ENCODE measurements at regions not wholly inside any gene's neighbourhood (a gene's known extent, or its start where the extent isn't known, plus 50 kb on each side); places are given as distances from the start of the nearest gene placed in this dataset.

DNA sequence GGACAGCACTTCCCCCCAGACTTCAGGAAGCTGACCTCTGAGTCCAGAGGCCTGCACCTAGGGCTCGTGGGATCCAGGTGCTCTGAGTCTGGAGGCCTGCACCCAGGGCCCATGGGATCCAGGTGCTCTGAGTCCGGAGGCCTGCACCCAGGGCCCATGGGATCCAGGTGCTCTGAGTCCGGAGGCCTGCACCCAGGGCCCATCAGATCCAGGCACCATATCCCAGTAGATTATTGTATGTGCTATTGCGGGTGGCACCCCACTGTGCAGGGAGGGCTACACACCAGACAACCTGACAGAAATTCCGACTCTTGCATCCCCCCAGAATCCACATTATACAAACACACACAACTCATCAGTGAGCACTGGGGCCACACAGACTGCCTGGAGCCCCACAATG is 515.2 kb downstream of the EIPR1 start:
- no peak overlapping the region for H3K9ac ChIP-seq (ENCODE audit: low read length in 5 of 5)
- peaks cover 0 to 4% (median 0%) of the 10 kb centered on the region in 5 donors for H3K27me3 ChIP-seq (ENCODE audit: control insufficient read depth in 5 of 5, insufficient read depth in 4 of 5, low read length in 5 of 5)
- H3K4me1 ChIP-seq (ENCODE audit: control insufficient read depth in 5 of 5, insufficient read depth in 5 of 5, low read length in 5 of 5), result no peaks in the 10 kb centered on the region
- H3K27ac ChIP-seq (ENCODE audit: low read depth, low read length), result no peak overlapping the region
- H3K4me3 ChIP-seq (ENCODE audit: low read depth in 1 of 5, low read length in 5 of 5), result no peak overlapping the region
- H3K36me3 ChIP-seq (ENCODE audit: control insufficient read depth in 5 of 5, insufficient read depth in 5 of 5, low read length in 5 of 5), result no peaks in the 10 kb centered on the region
- H3K9me3 ChIP-seq (ENCODE audit: control insufficient read depth in 5 of 5, low read length in 5 of 5), result no peaks in the 10 kb centered on the region

DNA sequence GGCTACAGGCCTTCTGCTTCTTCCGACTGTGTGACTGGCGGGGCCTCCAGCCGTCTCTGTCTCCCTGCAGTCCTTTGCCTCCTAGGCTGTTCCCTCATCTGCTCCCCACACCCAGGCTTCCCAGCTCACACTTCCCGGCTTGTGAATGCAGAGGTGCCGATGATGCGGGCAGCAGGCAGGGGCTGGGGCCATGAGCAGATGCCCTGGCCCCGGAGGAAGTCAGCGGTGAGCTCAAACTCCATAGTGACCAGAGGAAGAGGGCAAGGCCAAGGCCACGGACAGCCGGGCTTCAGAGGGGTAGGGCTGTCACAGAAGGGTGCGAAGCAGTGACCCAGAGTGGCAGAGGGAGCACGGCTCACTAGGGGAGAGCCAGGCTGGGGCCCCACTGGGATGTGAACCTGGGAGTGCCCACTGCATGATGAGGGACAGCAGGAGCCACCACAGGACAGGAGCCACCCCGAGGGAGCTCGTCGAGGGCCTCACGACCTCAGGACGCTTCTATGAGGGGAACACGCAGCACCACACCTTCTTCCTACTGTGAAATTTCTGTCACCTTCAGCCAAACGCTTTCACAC is 515.9 kb downstream of the EIPR1 start:
- Histone ChIP-seq H3K9ac (ENCODE audit: low read length in 5 of 5) (no peak overlapping the region), H3K4me3 (ENCODE audit: low read depth in 1 of 5, low read length in 5 of 5) (no peak overlapping the region), H3K4me1 (ENCODE audit: control insufficient read depth in 5 of 5, insufficient read depth in 5 of 5, low read length in 5 of 5) (no peaks in the 10 kb centered on the region), H3K36me3 (ENCODE audit: control insufficient read depth in 5 of 5, insufficient read depth in 5 of 5, low read length in 5 of 5) (no peaks in the 10 kb centered on the region), H3K27me3 (ENCODE audit: control insufficient read depth in 5 of 5, insufficient read depth in 4 of 5, low read length in 5 of 5) (peaks cover 0 to 4% (median 0%) of the 10 kb centered on the region in 5 donors), H3K27ac (ENCODE audit: low read depth, low read length) (no peak overlapping the region), H3K9me3 (ENCODE audit: control insufficient read depth in 5 of 5, low read length in 5 of 5) (no peaks in the 10 kb centered on the region)

DNA sequence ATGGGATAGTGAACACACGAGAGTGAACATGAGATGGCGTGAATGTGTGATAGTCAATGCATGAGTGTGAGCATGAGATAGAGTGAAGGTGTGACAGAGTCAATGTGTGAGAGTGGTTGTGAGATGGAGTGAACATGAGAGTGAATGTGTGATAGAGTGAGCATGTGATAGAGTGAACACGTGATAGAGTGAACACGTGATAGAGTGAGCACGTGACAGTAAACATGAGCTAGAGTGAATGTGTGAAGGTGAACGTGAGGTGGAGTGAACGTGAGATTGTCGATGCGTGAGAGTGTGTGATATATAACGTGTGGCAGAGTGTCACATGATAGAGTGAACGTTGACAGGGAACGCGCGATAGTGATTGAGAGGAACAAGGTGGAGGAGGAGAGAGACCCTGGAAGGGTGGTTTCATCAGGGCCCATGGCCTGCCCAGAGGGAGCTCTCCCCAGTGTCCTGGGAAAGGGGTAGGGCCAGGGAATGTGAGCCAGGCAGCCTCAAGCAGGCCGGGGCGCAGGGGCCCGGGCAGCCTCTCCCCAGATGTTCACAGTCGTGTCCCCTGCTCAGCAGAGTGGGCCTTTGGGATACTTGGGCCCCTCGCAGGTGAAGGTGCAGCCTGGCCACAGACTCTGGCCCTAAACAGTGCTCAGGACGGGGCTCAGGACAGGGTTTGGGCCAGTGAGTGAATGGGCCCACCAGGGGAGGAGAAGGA is 516.9 kb downstream of the EIPR1 start:
- H3K36me3 ChIP-seq (ENCODE audit: control insufficient read depth in 5 of 5, insufficient read depth in 5 of 5, low read length in 5 of 5), result no peaks in the 10 kb centered on the region
- no peak overlapping the region for H3K9ac ChIP-seq (ENCODE audit: low read length in 5 of 5)
- no peak overlapping the region for H3K4me3 ChIP-seq (ENCODE audit: low read depth in 1 of 5, low read length in 5 of 5)
- H3K4me1 ChIP-seq (ENCODE audit: control insufficient read depth in 5 of 5, insufficient read depth in 5 of 5, low read length in 5 of 5), result no peaks in the 10 kb centered on the region
- H3K27ac ChIP-seq (ENCODE audit: low read depth, low read length), result no peak overlapping the region
- no peaks in the 10 kb centered on the region for H3K27me3 ChIP-seq (ENCODE audit: control insufficient read depth in 5 of 5, insufficient read depth in 4 of 5, low read length in 5 of 5)
- no peaks in the 10 kb centered on the region for H3K9me3 ChIP-seq (ENCODE audit: control insufficient read depth in 5 of 5, low read length in 5 of 5)

DNA sequence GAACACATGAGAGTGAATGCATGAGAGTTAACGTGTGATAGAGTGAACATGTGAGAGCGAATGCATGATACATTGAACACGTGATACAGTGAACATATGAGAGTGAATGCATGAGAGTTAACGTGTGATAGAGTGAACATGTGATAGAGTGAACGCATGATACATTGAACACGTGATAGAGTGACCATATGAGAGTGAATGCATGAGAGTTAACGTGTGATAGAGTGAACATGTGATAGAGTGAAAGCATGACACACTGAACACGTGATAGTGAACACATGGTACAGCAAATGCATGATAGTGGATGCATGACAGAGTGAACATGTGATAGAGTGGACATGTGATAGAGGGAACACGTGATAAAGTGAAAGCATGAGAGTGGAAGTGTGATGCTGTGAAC is 517.9 kb downstream of the EIPR1 start:
- H3K9me3 ChIP-seq (ENCODE audit: control insufficient read depth in 5 of 5, low read length in 5 of 5), result no peaks in the 10 kb centered on the region
- H3K27ac ChIP-seq (ENCODE audit: low read depth, low read length), result no peak overlapping the region
- H3K4me1 ChIP-seq (ENCODE audit: control insufficient read depth in 5 of 5, insufficient read depth in 5 of 5, low read length in 5 of 5), result peaks cover 0 to 7% (median 3%) of the 10 kb centered on the region in 5 donors
- no peak overlapping the region for H3K4me3 ChIP-seq (ENCODE audit: low read depth in 1 of 5, low read length in 5 of 5)
- no peaks in the 10 kb centered on the region for H3K27me3 ChIP-seq (ENCODE audit: control insufficient read depth in 5 of 5, insufficient read depth in 4 of 5, low read length in 5 of 5)
- H3K9ac ChIP-seq (ENCODE audit: low read length in 5 of 5), result no peak overlapping the region
- H3K36me3 ChIP-seq (ENCODE audit: control insufficient read depth in 5 of 5, insufficient read depth in 5 of 5, low read length in 5 of 5), result no peaks in the 10 kb centered on the region

DNA sequence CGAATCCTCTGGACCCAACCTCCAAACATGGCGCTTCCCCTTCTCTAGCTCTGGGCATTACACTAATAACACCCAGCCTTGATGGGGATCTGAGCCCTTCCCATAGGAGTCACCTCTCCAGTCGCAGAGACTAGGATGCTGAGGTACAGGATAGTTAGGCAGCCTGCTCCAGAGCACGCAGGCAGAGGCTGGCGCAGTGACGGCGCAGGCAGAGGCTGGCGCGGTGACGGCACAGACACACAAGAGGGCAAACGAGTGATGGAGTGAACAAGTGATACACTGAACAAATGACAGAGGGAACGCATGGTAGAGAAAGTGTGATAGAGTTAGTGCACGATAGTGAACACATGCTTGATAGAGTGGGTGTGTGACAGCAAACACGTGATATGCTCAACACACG is 518.5 kb downstream of the EIPR1 start:
- no peaks in the 10 kb centered on the region for H3K36me3 ChIP-seq (ENCODE audit: control insufficient read depth in 5 of 5, insufficient read depth in 5 of 5, low read length in 5 of 5)
- H3K9me3 ChIP-seq (ENCODE audit: control insufficient read depth in 5 of 5, low read length in 5 of 5), result no peaks in the 10 kb centered on the region
- no peak overlapping the region for H3K9ac ChIP-seq (ENCODE audit: low read length in 5 of 5)
- no peak overlapping the region for H3K4me3 ChIP-seq (ENCODE audit: low read depth in 1 of 5, low read length in 5 of 5)
- no peak overlapping the region for H3K27ac ChIP-seq (ENCODE audit: low read depth, low read length)
- H3K4me1 ChIP-seq (ENCODE audit: control insufficient read depth in 5 of 5, insufficient read depth in 5 of 5, low read length in 5 of 5), result peaks cover 0 to 12% (median 3%) of the 10 kb centered on the region in 5 donors
- no peaks in the 10 kb centered on the region for H3K27me3 ChIP-seq (ENCODE audit: control insufficient read depth in 5 of 5, insufficient read depth in 4 of 5, low read length in 5 of 5)

DNA sequence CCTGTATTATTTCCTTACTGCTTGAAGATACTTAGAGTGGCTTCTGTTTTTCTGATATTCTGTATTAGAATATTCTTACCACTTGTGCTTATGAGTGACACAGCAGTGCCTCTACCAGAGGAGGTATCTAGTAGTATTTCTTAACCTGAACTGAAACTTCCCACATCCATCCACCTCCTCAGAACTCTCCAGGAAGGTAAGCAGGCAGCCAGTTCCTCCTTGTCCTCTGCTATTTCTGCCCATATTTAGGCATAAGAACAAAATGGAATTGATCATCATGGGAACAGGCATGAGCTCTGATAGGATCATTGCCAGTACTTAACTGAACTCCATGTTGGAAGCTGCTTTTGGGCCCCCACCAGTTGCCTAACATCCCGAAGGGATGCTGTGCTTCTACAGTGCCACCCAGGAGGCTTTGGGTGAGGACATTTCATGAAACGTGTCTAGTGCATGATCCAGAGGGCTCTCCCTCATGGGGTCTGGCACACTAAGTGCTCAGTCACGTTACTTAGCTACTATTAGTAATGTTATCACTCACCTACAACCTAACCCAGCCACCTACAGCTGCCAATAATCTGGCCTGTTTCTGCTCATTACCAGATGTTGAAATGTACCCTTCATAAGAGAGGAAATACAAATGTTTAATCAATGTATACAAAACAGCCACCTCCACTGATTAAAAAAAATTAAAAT is 520.7 kb downstream of the EIPR1 start:
- Histone ChIP-seq H3K27me3 (ENCODE audit: control insufficient read depth in 5 of 5, insufficient read depth in 4 of 5, low read length in 5 of 5) (no peaks in the 10 kb centered on the region), H3K9ac (ENCODE audit: low read length in 5 of 5) (no peak overlapping the region), H3K36me3 (ENCODE audit: control insufficient read depth in 5 of 5, insufficient read depth in 5 of 5, low read length in 5 of 5) (no peaks in the 10 kb centered on the region), H3K9me3 (ENCODE audit: control insufficient read depth in 5 of 5, low read length in 5 of 5) (no peaks in the 10 kb centered on the region), H3K4me1 (ENCODE audit: control insufficient read depth in 5 of 5, insufficient read depth in 5 of 5, low read length in 5 of 5) (peaks cover 3 to 35% (median 25%) of the 10 kb centered on the region in 5 donors), H3K4me3 (ENCODE audit: low read depth in 1 of 5, low read length in 5 of 5) (no peak overlapping the region), H3K27ac (ENCODE audit: low read depth, low read length) (no peak overlapping the region)

DNA sequence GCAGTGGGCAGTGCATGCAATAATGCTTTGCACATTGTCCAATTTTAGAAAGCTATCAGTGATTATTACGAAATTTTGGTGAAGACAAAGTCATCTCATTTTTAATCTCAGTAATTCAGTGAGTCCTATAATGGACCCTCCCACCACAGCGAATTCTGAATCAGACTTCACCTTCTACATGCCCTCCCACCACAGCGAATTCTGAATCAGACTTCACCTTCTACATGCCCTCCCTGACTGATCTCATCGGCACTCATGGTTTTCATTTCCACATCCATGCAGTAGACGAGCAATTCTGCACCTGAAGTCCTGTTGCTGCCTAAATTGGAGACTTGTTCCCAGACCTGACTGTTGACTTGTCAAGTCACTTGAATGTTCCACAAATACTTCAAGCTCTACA is 522.3 kb downstream of the EIPR1 start:
- no peaks in the 10 kb centered on the region for H3K9me3 ChIP-seq (ENCODE audit: control insufficient read depth in 5 of 5, low read length in 5 of 5)
- H3K9ac ChIP-seq (ENCODE audit: low read length in 5 of 5), result no peak overlapping the region
- no peaks in the 10 kb centered on the region for H3K36me3 ChIP-seq (ENCODE audit: control insufficient read depth in 5 of 5, insufficient read depth in 5 of 5, low read length in 5 of 5)
- H3K27ac ChIP-seq (ENCODE audit: low read depth, low read length), result no peak overlapping the region
- H3K4me3 ChIP-seq (ENCODE audit: low read depth in 1 of 5, low read length in 5 of 5), result no peak overlapping the region
- peaks cover 3 to 42% (median 30%) of the 10 kb centered on the region in 5 donors for H3K4me1 ChIP-seq (ENCODE audit: control insufficient read depth in 5 of 5, insufficient read depth in 5 of 5, low read length in 5 of 5)
- H3K27me3 ChIP-seq (ENCODE audit: control insufficient read depth in 5 of 5, insufficient read depth in 4 of 5, low read length in 5 of 5), result no peaks in the 10 kb centered on the region

DNA sequence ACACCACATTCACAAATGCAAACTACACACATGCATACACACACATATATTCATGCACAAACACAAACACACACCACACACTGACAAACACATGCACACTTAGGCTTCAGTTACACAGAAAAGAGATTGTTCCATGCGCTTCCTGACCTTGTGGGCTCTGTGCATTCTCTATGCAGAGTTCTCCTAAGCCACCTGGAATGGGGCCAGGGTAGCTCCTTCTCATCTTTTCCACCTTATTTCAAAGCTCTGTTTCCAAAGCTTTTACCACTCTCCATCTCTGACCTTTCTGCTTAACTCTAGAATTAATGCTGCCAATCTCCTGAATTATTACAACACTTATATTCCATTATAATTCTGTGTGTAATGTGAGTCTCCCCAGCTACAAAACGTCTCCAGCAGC is 522.3 kb upstream of the MYT1L start:
- Histone ChIP-seq H3K4me3 (ENCODE audit: low read depth in 1 of 5, low read length in 5 of 5) (no peak overlapping the region), H3K4me1 (ENCODE audit: control insufficient read depth in 5 of 5, insufficient read depth in 5 of 5, low read length in 5 of 5) (peaks cover 3 to 46% (median 31%) of the 10 kb centered on the region in 5 donors), H3K9ac (ENCODE audit: low read length in 5 of 5) (no peak overlapping the region), H3K9me3 (ENCODE audit: control insufficient read depth in 5 of 5, low read length in 5 of 5) (no peaks in the 10 kb centered on the region), H3K36me3 (ENCODE audit: control insufficient read depth in 5 of 5, insufficient read depth in 5 of 5, low read length in 5 of 5) (no peaks in the 10 kb centered on the region), H3K27me3 (ENCODE audit: control insufficient read depth in 5 of 5, insufficient read depth in 4 of 5, low read length in 5 of 5) (peaks cover 0 to 2% (median 0%) of the 10 kb centered on the region in 5 donors), H3K27ac (ENCODE audit: low read depth, low read length) (no peak overlapping the region)

DNA sequence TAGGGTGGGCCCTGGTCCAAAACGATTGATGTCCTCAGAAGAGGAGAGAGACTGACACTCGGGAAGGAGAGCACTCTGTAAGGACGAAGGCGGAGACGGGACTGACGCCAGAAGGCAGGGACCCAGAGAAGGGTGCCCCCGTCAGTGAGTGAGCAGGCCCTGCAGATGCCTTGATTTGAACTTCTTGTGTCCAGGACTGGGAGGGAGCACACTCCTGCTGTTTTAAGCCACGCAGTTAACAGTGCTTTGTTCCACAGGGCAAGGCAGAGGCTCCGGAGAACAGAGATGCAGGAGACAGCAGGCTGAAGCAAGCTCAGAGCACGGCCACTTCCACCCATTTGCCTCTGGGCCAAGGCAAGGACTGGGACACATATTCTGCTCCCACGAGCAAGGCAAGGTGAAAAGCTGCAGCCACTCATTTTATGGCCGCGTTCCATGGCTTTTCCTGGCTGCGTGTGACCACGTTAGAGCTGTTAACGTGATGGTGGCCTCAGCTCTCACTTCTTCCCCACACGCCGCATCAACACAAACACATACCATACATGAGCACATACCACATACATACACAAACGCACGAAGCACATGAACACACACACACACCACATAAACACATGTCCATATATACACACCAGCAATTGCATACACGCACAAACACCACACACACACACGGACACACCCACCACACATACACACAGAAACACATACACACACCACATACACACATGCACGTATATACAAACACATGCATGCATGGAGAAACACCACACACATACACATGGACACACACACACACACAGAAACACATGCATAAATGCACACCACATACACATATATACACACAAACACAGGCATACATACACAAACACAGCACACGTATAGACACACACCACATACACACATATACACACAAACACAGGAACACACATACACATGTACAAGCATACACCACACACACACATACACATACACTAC is 521.0 kb upstream of the MYT1L start:
- Histone ChIP-seq H3K27me3 (ENCODE audit: control insufficient read depth in 5 of 5, insufficient read depth in 4 of 5, low read length in 5 of 5) (peaks cover 0 to 2% (median 0%) of the 10 kb centered on the region in 5 donors), H3K9me3 (ENCODE audit: control insufficient read depth in 5 of 5, low read length in 5 of 5) (no peaks in the 10 kb centered on the region), H3K36me3 (ENCODE audit: control insufficient read depth in 5 of 5, insufficient read depth in 5 of 5, low read length in 5 of 5) (no peaks in the 10 kb centered on the region), H3K4me3 (ENCODE audit: low read depth in 1 of 5, low read length in 5 of 5) (no peak overlapping the region), H3K27ac (ENCODE audit: low read depth, low read length) (no peak overlapping the region), H3K4me1 (ENCODE audit: control insufficient read depth in 5 of 5, insufficient read depth in 5 of 5, low read length in 5 of 5) (peaks cover 3 to 59% (median 43%) of the 10 kb centered on the region in 5 donors), H3K9ac (ENCODE audit: low read length in 5 of 5) (no peak overlapping the region)
